ENCODE measurements at regions not wholly inside any gene's neighbourhood (a gene's known extent, or its start where the extent isn't known, plus 50 kb on each side); places are given as distances from the start of the nearest gene placed in this dataset.

DNA sequence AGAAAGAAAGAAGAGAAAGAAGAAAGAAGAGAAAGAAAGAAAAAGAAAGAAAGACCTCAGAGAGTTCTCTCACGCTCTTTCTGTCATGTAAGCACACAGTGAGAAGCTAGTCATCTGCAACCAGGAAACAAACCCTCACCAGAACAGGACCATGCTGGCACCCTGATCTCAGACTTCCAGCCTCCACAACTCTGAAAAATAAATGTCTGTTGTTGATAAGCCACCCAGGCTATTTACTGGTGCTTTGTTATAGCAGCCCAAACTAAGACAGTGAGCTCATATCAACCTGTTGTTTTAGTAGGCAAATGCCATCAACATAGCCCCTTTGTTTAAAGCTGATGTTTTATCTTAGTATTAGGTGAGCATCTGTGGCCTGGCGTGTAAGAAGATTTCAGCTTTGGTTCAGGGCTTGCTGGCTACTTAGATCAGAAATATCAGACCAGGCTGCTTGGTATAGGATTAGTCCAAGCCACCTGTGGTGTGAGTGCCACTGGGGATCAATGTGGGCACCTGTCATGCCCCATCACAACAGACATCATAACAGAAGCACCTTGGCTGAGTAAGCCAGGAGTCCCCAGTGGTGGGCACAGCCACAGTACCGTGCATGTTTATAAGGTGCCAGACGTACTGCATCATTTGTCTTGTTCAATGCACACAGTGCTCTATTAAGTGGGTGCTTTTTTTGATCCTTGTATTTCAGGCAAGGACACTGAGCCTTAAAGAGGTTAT, 94.4 kb downstream of the LBH start:
- Histone ChIP-seq H2BK5ac (ENCODE audit: insufficient read length, low read length) (no peak overlapping the region), H4K8ac (replicated peaks; ENCODE audit: insufficient read length, low read depth, low read length) (no peak overlapping the region), H3T11ph (ENCODE audit: low read length) (no peak overlapping the region), H4K20me1 (ENCODE audit: control insufficient read depth, insufficient read depth, insufficient read length) (no peaks in the 10 kb centered on the region), H3K27ac (ENCODE audit: insufficient read length, low read depth, low read length) (no peak overlapping the region), H3K23me2 (ENCODE audit: insufficient read length, low read depth, low read length, poor library complexity, severe bottlenecking) (no peaks in the 10 kb centered on the region), H2BK20ac (ENCODE audit: low read depth, low read length, poor library complexity, severe bottlenecking) (no peak overlapping the region), H3K14ac (ENCODE audit: insufficient read depth, low read length) (no peak overlapping the region), H4K5ac (ENCODE audit: insufficient read length, low read depth, low read length) (no peak overlapping the region), H4K91ac (ENCODE audit: insufficient read length, low read depth, low read length) (no peak overlapping the region), H3K9ac (ENCODE audit: extremely low read depth, insufficient read length, low read length) (no peak overlapping the region), H3K4me2 (ENCODE audit: insufficient read depth, insufficient read length, low read length) (no peak overlapping the region), H2AFZ (ENCODE audit: low read length) (no peak overlapping the region), H3K23ac (ENCODE audit: insufficient read length, low read depth, low read length) (no peak overlapping the region), H2BK120ac (ENCODE audit: low read depth, low read length, poor library complexity, severe bottlenecking) (no peak overlapping the region), H3K4me1 (ENCODE audit: insufficient read depth, low read length) (no peaks in the 10 kb centered on the region; the same call in 1 of the 2 replicates), H3K4ac (ENCODE audit: low read depth, low read length) (no peak overlapping the region), H3K9me3 (ENCODE audit: control insufficient read depth, low read depth, low read length) (no peaks in the 10 kb centered on the region), H2AK5ac (ENCODE audit: insufficient read length, low read length) (no peak overlapping the region), H3K79me2 (ENCODE audit: insufficient read depth, low read length) (no peaks in the 10 kb centered on the region), H3K79me1 (ENCODE audit: insufficient read depth, low read depth, low read length, poor library complexity, severe bottlenecking) (no peaks in the 10 kb centered on the region), H3K27me3 (ENCODE audit: insufficient read depth, low read length) (no peaks in the 10 kb centered on the region), H3K56ac (ENCODE audit: insufficient read length, low read depth, low read length) (no peak overlapping the region), H2BK15ac (ENCODE audit: low read depth, low read length) (no peak overlapping the region), H3K18ac (ENCODE audit: insufficient read length, low read depth, low read length) (no peak overlapping the region), H2BK12ac (ENCODE audit: insufficient read length, low read depth, low read length) (no peak overlapping the region)
- Mint-ChIP-seq H3K4me3 (no peak overlapping the region), H3K27ac (peak overlapping the region in 1 of 3 experiments; percentile 27; a peak in 1 of 7 replicates), H3K27me3 (ENCODE audit: low read depth) (peaks cover 1% of the 10 kb centered on the region), H3K4me1 (peaks cover 16 to 23% of the 10 kb centered on the region in 2 experiments), H3K9me3 (peaks cover 0 to 3% of the 10 kb centered on the region in 2 experiments; a peak in 1 of 5 replicates), H3K36me3 (ENCODE audit: insufficient read depth in 1 of 3, low read depth in 3 of 3) (no peaks in the 10 kb centered on the region; a peak in 1 of 7 replicates)
- no peak for DNase-seq
- WGBS (ENCODE audit: extremely low coverage, insufficient read length, low lambda C conversion rate): no CpG with 5 or more reads among the region's 4 CpGs
- no peak for TF ChIP-seq CTCF (conservative IDR thresholded peaks at IDR 0.05)
